ENCODE measurements at regions not wholly inside any gene's neighbourhood (a gene's known extent, or its start where the extent isn't known, plus 50 kb on each side); places are given as distances from the start of the nearest gene placed in this dataset.

DNA sequence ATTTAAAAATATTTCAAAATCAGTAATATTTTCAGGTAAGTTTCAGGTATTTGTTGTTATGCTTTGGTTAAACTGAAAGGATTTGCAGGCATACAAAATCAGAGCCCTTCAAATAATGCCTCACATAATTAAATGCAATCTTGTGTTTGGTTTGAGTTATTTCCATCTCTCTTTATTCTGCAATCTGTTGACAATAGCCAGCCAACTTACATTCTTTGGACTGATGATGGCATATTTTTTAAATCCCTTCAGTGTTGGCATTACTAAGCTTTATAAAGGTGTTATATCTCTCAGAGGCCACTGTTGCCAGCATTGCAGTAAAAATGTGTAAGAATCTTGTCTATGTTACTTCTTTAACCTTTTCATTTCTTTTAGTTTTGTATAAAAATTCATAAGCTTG, 257.2 kb upstream of the RFC3 start:
- no peak overlapping the region for H2BK5ac ChIP-seq (ENCODE audit: insufficient read length, low read length)
- no peak overlapping the region for H3T11ph ChIP-seq (ENCODE audit: low read length)
- no peaks in the 10 kb centered on the region for H3K79me2 ChIP-seq (ENCODE audit: insufficient read depth, low read length)
- H2BK15ac ChIP-seq (ENCODE audit: low read depth, low read length), result no peak overlapping the region
- no peak overlapping the region for H2BK20ac ChIP-seq (ENCODE audit: low read depth, low read length, poor library complexity, severe bottlenecking)
- Mint-ChIP-seq H3K36me3 (ENCODE audit: insufficient read depth in 1 of 3, low read depth in 3 of 3) (no peaks in the 10 kb centered on the region), H3K27ac (no peak overlapping the region), H3K4me3 (no peak overlapping the region), H3K9me3 (no peaks in the 10 kb centered on the region), H3K4me1 (peaks cover 3 to 5% of the 10 kb centered on the region in 2 experiments; a peak in 2 of 4 replicates), H3K27me3 (ENCODE audit: low read depth) (no peaks in the 10 kb centered on the region; the same call in 1 of the 2 replicates)
- no peak overlapping the region for H2AK5ac ChIP-seq (ENCODE audit: insufficient read length, low read length)
- H4K20me1 ChIP-seq (ENCODE audit: control insufficient read depth, insufficient read depth, insufficient read length), result no peaks in the 10 kb centered on the region
- H3K4ac ChIP-seq (ENCODE audit: low read depth, low read length), result no peak overlapping the region
- no peaks in the 10 kb centered on the region for H3K9me3 ChIP-seq (ENCODE audit: control insufficient read depth, low read depth, low read length)
- H3K14ac ChIP-seq (ENCODE audit: insufficient read depth, low read length), result no peak overlapping the region
- no peak overlapping the region for H3K18ac ChIP-seq (ENCODE audit: insufficient read length, low read depth, low read length)
- no peak overlapping the region for H3K27ac ChIP-seq (ENCODE audit: insufficient read length, low read depth, low read length)
- H4K8ac ChIP-seq (replicated peaks; ENCODE audit: insufficient read length, low read depth, low read length), result no peak overlapping the region
- DNase-seq, result no peak
- TF ChIP-seq, protein P1, sequence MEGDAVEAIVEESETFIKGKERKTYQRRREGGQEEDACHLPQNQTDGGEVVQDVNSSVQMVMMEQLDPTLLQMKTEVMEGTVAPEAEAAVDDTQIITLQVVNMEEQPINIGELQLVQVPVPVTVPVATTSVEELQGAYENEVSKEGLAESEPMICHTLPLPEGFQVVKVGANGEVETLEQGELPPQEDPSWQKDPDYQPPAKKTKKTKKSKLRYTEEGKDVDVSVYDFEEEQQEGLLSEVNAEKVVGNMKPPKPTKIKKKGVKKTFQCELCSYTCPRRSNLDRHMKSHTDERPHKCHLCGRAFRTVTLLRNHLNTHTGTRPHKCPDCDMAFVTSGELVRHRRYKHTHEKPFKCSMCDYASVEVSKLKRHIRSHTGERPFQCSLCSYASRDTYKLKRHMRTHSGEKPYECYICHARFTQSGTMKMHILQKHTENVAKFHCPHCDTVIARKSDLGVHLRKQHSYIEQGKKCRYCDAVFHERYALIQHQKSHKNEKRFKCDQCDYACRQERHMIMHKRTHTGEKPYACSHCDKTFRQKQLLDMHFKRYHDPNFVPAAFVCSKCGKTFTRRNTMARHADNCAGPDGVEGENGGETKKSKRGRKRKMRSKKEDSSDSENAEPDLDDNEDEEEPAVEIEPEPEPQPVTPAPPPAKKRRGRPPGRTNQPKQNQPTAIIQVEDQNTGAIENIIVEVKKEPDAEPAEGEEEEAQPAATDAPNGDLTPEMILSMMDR (conservative IDR thresholded peaks at IDR 0.05), result no peak
- H3K4me2 ChIP-seq (ENCODE audit: insufficient read depth, insufficient read length, low read length), result no peak overlapping the region
- H4K91ac ChIP-seq (ENCODE audit: insufficient read length, low read depth, low read length), result no peak overlapping the region
- H4K5ac ChIP-seq (ENCODE audit: insufficient read length, low read depth, low read length), result no peak overlapping the region
- H3K4me1 ChIP-seq (ENCODE audit: insufficient read depth, low read length), result no peaks in the 10 kb centered on the region
- H2AFZ ChIP-seq (ENCODE audit: low read length), result no peak overlapping the region
- H3K56ac ChIP-seq (ENCODE audit: insufficient read length, low read depth, low read length), result no peak overlapping the region
- H3K27me3 ChIP-seq (ENCODE audit: insufficient read depth, low read length), result no peaks in the 10 kb centered on the region
- no peaks in the 10 kb centered on the region for H3K79me1 ChIP-seq (ENCODE audit: insufficient read depth, low read depth, low read length, poor library complexity, severe bottlenecking)
- H2BK12ac ChIP-seq (ENCODE audit: insufficient read length, low read depth, low read length), result no peak overlapping the region
- no peak overlapping the region for H3K23ac ChIP-seq (ENCODE audit: insufficient read length, low read depth, low read length)
- no peak overlapping the region for H2BK120ac ChIP-seq (ENCODE audit: low read depth, low read length, poor library complexity, severe bottlenecking)
- H3K23me2 ChIP-seq (ENCODE audit: insufficient read length, low read depth, low read length, poor library complexity, severe bottlenecking), result no peaks in the 10 kb centered on the region
- H3K9ac ChIP-seq (ENCODE audit: extremely low read depth, insufficient read length, low read length), result no peak overlapping the region
